IPS-NIHi7 (cell line): ENCODE measurements at regions not wholly inside any gene's neighbourhood (a gene's known extent, or its start where the extent isn't known, plus 50 kb on each side); places are given as distances from the start of the nearest gene placed in this dataset.

Source experiments
- DNase-seq: peaks from one replicate; pipeline ENCODE4 v3.0.0; 2012; ENCODE audit warnings: mixed read lengths; ENCODE audit errors: extremely low spot score

GRCh38 chr9:107628444-107628843 is 138.9 kb upstream of the KLF4 start:
- no peak for DNase-seq

GRCh38 chr9:107627781-107628180 is 138.2 kb upstream of the KLF4 start:
- no peak for DNase-seq

GRCh38 chr9:107626118-107626517 is 136.5 kb upstream of the KLF4 start:
- no peak for DNase-seq

- DNase-seq = no peak
These were observed 135.9 kb upstream of the KLF4 start for GRCh38 chr9:107625383-107625984.

DNA sequence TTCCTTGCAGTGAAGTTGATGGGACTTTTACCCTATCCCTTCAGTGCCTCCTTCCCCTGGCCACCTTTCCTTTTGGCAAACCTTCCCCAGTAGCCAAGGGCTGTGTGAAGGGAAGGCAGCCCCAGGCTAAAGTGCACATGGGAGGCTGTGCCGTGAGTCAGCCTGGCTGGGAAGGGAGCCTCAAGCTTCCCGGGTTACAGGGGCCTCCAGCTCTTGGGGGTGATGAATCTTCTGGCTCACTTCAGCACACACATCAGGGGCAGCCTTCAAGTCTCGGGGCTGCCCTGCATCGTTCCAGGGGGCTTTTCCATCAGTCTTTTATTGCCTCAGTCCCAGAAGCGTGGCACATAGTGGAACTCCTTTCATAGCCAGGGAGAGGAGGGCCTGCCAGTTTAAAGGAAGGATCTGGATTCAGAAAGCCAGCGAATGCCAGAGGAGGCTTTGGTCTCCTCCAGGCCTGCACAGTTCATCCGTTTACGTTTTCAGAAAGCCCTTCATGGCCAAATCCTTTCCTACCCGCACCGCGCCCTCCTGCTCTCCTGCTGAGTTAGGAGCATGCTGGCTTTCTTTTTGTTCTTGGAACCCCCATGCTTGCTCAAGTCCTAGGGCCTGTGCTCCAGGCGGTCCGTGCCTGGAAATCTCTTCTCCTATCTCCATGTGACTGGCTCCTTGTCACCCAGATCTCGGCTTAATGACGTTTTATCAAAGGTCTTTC is 134.8 kb upstream of the KLF4 start:
- no peak for DNase-seq

DNA sequence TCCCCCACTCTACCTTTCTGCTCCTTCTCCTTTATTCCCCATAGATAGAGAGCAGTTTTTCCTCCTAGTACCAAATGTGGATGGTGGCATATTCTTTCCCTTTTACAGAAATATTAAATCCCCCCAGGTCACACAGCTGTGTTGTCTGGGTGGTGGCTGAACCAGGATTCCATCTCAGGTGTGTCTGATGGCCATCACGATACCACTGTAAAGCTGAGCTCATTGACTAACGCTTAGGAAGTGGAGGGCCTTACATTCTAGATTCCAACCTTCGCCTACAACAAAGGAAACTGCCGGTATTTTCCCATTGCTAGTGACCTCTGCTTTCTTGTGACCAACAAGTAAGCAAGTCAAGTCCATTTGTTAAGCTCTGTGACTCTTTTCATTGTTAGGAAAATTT is 131.9 kb upstream of the KLF4 start:
- DNase-seq = no peak

DNA sequence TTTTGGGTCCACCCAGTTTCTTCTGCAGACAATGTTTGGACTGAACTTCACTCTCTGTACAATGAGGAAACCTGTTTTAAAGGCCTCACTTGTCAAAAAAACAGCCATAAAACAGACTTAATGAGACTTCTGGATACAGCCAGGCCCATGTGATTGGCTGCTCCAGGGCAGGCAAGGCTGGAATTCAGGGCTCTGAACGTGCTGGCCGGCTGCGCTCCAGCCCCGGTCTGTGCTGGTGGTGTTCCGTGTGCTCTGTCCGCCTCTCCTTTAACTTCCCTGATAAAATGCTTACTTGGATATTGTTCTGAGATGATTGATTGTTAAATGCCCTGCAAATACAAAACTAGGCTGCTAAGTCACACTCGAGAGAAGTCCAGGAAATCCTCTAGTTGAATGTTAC is 131.2 kb upstream of the KLF4 start:
- no peak for DNase-seq

DNA sequence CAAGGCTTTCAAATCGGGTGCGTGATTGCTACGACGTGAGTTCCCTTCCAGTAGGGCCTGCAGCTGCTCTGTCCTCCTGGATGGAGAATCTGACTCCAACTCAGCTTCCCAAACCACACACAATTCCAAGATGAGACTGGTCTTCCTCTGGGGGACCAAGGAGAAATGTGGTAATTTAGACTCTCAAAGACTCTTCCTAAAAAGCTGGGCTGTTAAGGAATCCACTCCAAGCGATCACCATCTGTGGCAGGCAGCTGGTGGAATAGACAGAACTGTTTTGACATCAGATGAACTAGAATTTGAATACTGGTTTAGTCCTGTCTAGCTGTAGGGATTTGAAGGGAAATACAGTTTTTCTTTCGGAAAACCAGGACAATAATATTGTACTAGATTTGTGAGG is 130.7 kb upstream of the KLF4 start:
- DNase-seq = no peak

DNA sequence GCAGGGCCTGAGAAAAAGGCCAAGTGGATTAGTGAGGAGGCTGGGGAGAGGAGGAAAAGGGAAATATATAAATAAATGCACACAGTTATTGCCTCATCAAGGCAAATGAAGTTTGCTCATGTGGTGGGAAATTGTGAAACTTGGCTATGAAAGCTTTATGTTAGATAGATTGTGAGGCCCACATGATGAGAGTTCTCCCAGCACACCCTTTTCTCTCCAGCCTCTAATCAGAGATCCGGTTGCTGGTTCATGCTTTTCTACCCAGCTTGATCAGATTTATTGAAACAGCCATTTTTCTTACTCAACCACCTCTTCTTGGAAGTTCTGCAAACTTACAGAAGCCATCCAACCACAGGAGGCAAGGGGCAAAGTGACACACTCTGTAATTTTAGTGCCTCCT is 125.8 kb upstream of the KLF4 start:
- no peak for DNase-seq

DNA sequence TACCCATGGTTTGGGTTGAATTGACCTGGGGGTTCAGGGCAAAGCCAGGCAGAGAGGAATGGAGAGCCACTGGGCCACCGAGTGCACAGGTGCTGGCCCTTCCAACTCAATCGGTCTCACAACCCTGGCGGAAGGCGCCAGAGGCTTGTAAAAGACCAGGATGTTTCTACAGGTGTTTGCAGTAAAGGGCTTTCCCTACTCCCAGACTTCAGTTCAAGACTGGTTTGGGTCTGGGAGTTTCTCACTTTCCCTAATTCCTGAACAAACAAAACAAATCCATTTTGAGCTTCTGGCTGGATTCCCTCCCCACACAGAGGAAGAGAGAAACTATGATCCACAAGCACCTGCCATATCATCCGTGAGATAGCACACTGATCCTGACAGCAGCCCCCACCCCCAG is 125.2 kb upstream of the KLF4 start:
- no peak for DNase-seq

DNA sequence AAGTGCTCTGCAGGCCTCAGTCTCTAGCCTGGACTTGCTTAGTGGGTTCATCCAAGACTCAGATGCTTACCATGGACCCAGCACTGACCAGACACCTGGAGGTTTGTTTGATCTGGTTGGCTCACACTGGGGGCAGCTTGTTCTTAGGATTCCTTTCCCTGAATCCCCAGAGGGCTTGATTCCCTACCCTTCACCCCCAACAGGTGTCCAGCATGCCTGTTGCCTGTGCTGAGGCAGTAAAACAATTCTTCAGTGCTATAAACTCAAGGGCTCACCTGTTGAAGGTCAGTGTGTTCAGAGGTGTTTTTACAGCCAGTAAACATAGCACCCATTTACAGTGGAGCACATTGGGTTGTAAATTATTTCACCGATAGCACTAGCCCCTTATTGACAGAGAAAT is 123.8 kb upstream of the KLF4 start:
- no peak for DNase-seq

GRCh38 chr9:107612136-107612535 is 122.6 kb upstream of the KLF4 start:
- DNase-seq = no peak

DNA sequence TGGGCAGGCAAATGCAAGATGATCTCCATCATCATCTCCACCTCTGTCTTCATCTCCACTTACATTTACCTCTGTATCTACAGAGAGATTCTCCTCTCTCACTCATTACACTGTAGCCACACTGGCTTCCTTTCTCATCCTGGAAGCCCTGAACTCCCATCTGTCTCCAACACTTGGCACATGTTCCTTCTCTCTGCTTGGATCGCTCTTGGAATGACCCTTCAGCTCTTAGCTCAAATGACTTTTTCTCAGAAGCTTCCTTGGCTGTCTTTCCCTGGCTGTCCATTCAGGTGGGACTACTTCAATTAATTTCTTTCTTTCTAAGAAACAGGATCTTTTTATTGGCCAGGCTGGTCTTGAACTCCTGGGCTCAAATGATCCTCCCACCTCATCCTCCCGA is 120.0 kb upstream of the KLF4 start:
- no peak for DNase-seq

DNA sequence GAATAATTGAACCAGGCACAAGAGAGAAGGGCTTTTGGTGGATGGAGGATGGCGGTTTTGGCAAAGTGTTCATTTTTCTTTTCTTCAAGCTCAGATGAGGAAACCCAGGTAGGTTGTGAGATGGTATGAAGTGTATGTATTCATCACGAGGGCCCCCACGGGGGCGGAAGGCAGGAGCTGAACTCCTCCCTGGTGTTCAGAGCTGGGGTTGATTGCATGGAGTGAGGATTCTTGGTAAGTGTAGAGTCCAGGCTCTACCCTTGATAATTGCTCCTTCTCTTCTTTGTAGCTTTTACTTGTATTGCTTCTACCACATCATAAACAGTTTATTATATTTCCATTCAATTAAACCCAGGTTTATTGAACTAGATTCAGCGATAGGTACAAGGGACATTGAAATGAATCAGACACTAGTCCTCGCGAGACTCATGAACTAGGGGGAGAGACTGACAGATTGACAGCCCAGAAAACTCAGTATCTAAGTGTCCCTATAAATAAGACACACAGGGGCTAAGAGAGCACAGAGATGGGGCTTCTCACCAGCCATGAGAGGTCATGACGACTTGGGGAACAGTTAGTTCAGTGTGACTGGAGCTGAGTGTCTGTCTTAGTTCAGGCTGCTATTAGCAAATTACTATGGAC is 116.7 kb upstream of the KLF4 start:
- DNase-seq = no peak

DNA sequence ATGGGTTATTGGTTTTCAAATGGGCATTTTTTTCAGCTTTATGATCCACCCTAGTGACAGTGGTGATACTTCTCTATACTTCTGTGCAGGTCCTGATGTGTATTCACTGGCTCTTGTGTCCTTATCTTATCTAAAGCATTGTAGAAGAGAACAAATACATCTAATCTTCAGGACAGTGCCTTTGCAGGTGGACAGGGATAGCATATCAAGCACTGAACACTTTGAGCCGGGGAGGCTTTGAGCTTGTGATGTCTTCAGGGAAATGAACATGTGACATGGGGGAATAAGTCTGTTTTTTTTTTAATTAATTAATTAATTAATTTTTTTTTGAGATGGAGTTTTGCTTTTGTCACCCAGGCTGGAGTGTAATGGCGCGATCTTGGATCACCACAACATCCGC is 115.5 kb upstream of the KLF4 start:
- no peak for DNase-seq

DNA sequence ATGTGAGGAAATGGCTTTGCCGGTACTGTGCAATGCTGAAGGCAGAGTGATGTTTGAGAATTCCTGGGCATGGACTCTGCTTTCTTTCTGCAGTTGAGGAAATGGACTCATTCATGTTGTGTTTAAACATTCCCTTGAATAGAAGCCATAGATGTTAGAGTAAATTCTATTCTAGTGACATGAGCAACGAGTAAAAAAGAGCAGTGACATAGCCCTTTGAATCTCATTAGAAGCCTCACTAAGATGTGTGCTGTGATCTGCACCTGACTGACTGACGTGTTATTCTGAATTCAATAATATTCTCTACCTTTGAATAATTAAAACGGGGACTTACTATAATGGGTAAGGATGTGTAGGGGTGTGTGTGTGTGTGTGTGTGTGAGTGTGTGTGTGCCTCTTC is 113.7 kb upstream of the KLF4 start:
- no peak for DNase-seq

DNA sequence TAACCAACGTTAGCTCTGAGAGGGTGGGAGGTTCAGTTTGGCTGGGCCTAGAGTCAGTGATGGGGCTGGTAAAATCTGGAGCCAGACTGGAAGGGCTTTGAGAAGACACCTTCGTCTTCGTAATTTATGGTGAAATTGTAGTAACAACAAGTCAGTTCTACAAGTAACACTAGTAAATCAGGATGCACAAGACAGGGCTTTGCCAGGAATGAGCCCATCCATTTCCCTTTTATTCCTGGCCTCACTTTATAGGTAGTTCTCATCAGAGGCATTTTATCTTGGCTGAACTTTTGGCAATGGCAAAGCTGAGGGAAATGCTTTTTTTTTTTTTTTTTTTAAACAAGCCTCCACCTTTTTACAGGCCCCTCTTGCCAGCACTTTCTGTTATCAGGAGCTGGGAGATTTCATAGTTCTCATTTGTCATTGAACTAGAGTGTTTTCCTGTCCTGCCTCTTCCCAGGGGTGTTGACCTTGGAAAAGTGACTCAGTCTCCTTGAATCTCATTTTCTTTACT is 110.5 kb upstream of the KLF4 start:
- DNase-seq = no peak

- no peak for DNase-seq
These were observed 108.2 kb upstream of the KLF4 start for GRCh38 chr9:107597743-107598217.

DNA sequence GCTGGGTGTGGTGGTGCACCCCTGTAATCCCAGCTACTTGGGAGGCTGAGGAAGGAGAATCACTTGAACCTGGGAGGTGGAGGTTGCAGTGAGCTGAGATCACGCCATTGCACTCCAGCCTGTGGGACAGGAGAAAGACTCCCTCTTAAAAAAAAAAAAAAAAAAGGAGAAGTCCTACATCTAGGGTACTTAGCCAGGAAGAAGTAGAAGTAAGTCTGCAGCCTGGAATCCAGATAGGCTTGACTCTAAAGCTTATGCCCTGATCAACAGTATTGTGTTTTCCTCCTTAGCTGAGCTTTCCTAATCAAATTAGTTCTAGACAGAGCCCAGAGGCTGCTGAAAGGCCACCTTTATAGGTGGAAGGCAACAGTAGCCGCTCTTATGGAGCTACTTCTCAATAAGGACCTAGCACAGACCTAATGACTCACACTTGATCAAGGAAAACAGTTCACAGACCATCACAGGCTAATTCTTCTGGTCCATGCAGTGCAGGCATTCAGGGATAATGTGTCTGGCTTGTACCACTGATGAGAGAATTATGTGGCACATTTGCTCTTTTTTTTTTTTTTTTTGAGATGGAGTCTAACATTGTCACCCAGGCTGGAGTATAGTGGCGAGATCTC is 105.5 kb upstream of the KLF4 start:
- no peak for DNase-seq

DNA sequence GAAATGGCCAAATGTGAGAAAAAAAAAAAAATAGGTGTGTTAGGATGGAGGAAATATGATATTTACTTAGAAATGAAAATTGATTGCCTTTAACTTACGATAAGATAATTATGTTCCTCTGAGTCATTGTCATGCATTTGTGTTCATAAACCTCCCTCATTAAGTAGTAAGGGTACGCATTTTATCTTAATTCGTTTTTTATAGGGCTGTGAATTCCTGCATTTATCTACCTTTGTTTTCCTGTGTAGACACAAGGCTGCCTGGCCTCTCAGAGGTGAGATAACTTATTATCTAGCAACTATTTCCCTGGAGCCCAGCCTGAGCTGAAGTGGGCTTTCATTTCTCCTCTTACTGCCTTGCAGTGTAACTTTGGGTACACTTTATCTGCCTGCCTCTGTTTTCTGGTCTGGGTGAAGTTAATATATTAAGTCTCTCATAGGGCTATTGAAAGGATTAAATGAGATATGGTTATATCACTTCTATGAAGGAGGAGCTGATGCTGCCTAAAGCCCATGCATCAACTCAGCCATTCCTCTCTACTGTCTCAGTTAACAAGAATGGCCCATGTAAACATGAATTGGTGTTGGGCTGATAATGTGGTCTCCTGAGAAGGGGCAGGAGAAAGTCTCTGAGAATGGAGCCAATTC is 103.8 kb upstream of the KLF4 start:
- DNase-seq = no peak

DNA sequence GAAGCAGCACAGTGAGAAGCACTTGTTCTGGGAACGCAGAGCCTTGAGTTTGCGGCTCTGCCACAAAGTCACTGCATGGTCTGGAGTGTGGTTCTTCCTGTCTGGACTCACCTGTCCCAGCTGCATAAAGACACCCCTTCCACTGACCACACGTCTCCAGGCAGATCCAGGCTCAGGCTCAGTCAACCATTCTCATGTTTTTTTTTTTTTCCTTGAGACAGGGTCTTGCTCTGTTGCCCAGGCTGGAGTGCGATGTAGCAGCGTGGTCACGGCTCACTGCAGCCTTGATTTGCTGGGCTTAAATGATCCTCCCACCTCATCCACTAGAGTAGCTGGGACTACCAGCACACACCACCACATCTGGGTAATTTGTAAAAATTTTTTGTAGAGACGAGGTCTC is 102.9 kb upstream of the KLF4 start:
- no peak for DNase-seq

DNA sequence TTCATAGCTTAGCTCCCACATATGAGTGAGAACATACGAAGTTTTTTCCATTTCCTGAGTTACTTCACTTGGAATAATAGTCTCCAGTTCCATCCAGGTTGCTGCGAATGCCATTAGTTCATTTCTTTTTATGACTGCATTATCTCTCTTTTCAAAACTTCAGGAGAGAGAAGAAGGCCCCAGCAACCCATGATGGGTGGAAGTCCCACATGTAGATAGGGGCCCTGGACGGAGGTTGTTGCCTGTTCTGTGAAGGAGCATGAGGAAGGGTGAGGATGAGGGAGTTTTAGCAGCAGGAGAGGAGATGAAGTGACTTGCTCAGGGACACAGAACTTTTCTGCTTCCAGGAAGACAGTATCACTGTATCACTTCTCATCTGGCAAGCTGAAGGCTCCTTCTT is 102.2 kb upstream of the KLF4 start:
- DNase-seq = no peak
